Stimulated activated CD8-positive, alpha-beta memory T cell treated with anti-CD3 and anti-CD28 coated beads, Interleukin-4, amount 100 ng/mL, for 24 hours (primary cell): ENCODE measurements at regions not wholly inside any gene's neighbourhood (a gene's known extent, or its start where the extent isn't known, plus 50 kb on each side); places are given as distances from the start of the nearest gene placed in this dataset.
"Not testable (repeated sequence)": the region's sequence is repeated elsewhere in the genome, so short reads cannot be mapped to it uniquely, and the experiment has no call there.

Experiments
- DNase-seq: peaks from one replicate; pipeline ENCODE4 v3.0.0-alpha.2; 2020; ENCODE audit warnings: low read depth

- no peak for DNase-seq
Measured at GRCh38 chr20:40274912-40275533, 414.0 kb downstream of the MAFB start.

GRCh38 chr20:40269274-40269673 is 419.8 kb downstream of the MAFB start:
- DNase-seq = not testable (repeated sequence)

- DNase-seq = no peak
Measured at GRCh38 chr20:40268321-40269075, 420.5 kb downstream of the MAFB start.

- DNase-seq = no peak
Measured at GRCh38 chr20:40265825-40266533, 423.1 kb downstream of the MAFB start.

- DNase-seq = no peak
Measured at GRCh38 chr20:40262219-40262618, 426.8 kb downstream of the MAFB start.

DNA sequence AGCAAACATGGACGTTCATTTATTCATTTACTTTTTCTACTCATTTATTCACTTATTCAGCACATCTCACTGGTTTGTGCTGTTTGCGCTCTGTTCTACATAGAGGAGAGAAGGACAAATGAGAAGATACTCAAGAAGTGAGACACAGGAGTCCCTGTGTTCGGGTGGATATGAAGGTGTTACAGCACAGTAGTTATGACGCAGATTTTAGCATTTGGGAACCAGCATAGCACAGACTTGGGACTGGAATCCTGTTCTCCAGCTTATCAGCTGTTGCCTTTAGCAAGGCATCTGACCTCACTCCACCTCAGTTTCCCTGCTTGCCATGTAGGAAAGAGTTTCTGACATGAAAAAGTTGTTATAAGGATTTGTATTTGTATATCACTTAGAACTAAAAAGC is 430.1 kb downstream of the MAFB start:
- no peak for DNase-seq

- no peak for DNase-seq
Measured at GRCh38 chr20:40257763-40258162, 431.3 kb downstream of the MAFB start.

GRCh38 chr20:40255365-40255764 is 433.7 kb downstream of the MAFB start:
- DNase-seq = no peak

GRCh38 chr20:40254023-40254772 is 434.8 kb downstream of the MAFB start:
- no peak for DNase-seq

GRCh38 chr20:40251284-40251932 is 437.6 kb downstream of the MAFB start:
- DNase-seq = no peak

- DNase-seq = no peak
Measured at GRCh38 chr20:40249805-40250204, 439.2 kb downstream of the MAFB start.

DNA sequence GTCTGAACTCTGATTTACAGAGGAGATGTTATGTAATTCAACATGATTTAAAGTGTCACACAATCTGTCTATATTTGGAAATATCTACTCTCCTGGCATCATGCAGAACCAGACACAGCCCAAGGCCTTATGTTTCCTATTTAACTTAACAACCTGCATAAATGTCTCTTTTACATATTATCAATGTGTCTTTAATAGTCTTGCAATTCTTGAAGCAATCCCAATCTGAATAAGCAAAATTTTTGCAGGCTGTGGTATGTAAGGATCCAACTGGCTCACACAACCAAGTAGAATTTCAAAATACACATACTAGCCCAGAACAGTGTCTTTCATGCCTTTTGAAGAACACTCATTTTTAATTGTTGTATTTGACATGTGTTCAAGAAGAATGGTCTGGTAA is 443.2 kb downstream of the MAFB start:
- DNase-seq = no peak

- DNase-seq = no peak
Measured at GRCh38 chr20:40244286-40244685, 444.8 kb downstream of the MAFB start.

GRCh38 chr20:40241596-40242343 is 447.3 kb downstream of the MAFB start:
- DNase-seq = no peak

- no peak for DNase-seq
Measured at GRCh38 chr20:40238511-40238910, 450.5 kb downstream of the MAFB start.

GRCh38 chr20:40234593-40234992 is 454.4 kb downstream of the MAFB start:
- DNase-seq = no peak

- DNase-seq = no peak
Measured at GRCh38 chr20:40233406-40233805, 455.6 kb downstream of the MAFB start.

DNA sequence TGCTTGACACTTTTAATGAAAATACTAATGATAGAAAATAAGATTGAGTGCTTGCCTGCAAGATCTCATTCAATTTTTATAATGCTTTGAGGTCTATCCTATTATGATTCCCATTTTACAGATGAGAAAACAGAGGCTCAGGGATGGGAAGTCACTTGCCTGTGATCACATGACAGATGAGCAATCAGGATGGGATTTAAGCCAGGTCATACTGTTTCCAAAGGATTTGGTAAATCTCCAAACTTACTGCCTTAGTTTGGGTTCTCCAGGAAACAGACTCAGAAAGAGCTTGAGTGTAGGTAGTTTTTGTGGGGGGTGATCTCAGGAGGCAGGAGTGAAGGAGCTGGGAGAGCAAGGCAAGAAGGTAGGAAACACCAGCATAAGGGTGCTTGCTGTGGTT is 456.3 kb downstream of the MAFB start:
- DNase-seq = no peak

DNA sequence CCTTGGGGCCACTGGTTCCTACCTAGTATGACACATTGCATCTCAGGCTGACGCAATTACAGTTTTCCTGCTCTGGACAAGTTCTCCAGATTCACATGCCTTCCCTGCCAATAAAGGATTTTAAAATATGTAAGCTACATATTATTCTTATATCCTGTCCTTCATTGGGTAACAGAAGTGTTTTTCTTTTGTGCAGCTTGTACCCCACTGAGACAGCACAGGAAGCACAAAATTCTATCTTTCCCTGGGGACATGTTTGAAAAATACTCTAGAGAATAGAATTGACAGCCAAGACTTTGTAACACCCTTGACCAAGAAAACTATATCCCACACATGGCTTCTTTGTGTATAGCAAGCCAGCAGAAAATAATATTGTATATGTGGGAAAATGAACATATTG is 456.8 kb downstream of the MAFB start:
- DNase-seq = no peak

- DNase-seq = no peak
Measured at GRCh38 chr20:40230486-40230885, 458.6 kb downstream of the MAFB start.

DNA sequence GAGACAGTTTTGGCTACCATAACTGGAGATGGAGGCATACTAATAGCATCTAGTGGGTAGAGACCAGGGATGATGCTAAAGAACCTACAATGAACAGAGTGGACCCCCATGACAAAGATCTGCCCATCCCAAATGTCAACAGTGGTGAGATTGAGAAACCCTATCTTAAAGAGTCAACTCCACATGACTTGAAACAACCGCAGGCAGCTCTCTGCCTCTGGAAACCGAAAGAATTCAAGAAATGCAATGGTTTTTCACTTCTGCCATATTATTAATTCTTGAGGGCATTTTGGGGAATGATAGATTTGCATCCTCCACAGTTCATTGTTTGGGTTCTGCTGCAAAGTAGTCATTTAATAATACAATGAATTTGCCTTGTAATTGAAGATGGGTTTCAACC is 463.4 kb downstream of the MAFB start:
- DNase-seq = no peak
